T-helper 1 cell (primary cell): ENCODE measurements at regions not wholly inside any gene's neighbourhood (a gene's known extent, or its start where the extent isn't known, plus 50 kb on each side); places are given as distances from the start of the nearest gene placed in this dataset.
"Not testable (repeated sequence)": the region's sequence is repeated elsewhere in the genome, so short reads cannot be mapped to it uniquely, and the experiment has no call there.

Experiments used
- DNase-seq, 5 donors: peaks; one replicate each; pipeline ENCODE4 v3.0.0-alpha.2; 2012 to 2020

DNA sequence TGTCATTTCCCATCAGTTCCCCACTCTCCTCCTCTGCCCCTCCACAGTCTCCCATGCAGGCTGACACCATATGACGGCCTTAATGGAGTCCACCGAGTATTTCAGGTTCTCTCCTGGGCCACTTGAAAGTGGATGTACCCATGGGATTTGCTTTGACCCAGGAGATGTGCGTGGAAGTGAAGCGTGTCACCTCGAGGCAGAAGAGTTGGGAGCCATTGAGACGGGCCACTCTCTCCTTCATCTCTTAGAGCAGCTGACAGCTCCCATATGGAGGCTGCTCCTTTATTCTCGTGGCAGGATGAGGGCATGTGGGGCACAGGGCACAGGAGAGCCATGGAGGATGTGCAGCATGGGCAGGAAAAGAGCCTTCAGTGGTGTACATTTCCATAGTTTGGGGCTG lies 144.7 kb upstream of the CRYM start:
- not testable (repeated sequence) for DNase-seq

DNA sequence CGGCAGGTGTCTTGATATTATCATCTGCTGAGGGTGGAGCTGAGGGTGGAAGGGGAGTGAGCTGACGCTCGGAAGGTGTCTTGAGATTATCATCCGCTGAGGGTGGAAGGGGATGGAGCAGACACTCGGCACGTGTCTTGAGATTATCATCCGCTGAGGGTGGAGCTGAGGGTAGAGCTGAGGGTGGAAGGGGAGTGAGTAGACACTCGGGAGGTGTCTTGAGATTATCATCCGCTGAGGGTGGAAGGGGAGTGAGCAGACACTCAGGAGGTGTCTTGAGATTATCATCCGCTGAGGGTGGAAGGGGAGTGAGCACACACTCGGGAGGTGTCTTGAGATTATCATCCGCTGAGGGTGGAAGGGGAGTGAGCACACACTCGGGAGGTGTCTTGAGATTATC lies 126.6 kb upstream of the CRYM start:
- DNase-seq, result not testable (repeated sequence)

DNA sequence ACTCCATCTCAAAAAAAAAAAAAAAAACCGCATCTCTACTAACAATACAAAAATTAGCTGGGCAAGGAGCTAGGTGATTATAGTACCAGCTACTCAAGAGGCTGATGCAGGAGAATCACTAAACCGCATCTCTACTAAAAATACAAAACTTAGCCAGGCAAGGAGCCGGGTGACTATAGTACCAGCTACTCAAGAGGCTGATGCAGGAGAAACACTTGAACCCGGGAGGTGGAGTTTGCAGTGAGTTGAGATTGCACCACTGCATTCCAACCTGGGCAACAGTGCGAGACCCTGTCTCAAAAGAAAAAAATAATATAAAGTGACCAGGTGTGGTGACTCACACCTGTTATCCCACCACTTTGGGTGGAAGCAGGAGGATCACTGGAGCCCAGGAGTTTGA lies 119.8 kb upstream of the CRYM start:
- DNase-seq, result not testable (repeated sequence)

GRCh38 chr16:21396545-21396944 lies 118.5 kb upstream of the CRYM start:
- not testable (repeated sequence) for DNase-seq

GRCh38 chr16:21390634-21391033 lies 112.5 kb upstream of the CRYM start:
- DNase-seq, result not testable (repeated sequence)

DNA sequence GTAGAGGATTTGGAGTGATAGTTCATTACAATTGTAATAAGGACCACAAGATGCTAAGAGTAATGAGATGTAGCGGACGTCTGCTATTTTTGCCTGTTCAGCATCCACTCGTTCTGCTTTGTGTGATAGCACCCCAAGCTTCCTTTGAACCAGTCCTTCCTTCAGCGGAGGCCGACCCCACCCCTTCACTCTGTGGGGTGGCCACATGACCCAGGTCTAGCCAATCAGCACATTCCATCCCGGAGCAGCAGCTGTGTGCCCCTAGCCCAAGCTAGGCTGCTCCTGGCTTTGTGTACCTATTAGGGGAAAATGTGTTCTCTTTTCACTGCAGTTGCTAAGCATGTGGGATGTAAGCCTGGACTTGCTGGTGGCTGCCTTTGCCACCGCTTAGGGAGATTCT lies 111.8 kb upstream of the CRYM start:
- DNase-seq, result not testable (repeated sequence)

DNA sequence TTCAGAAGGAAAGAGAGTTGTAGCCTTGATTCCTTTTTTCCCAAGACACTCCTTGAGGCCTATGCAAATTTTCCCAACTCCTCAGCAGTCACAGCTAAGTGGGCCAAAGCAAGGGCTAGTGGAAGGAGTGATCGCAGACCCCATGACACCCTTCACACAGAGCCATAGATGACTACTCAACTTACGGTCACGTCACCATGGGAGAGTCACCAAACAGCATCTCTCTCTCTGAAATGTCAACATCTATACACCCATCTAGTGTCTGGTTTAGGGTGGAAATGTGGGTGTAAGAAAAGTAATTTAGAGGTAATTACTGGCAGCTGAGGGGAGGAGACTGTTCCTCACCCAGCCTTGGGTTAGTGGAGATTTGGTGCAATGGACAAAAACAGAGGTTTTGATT lies 109.7 kb upstream of the CRYM start:
- not testable (repeated sequence) for DNase-seq

GRCh38 chr16:21386201-21386915 lies 108.3 kb upstream of the CRYM start:
- DNase-seq, result not testable (repeated sequence)

GRCh38 chr16:21383682-21384081 lies 105.6 kb upstream of the CRYM start:
- DNase-seq, result not testable (repeated sequence)

- DNase-seq, result not testable (repeated sequence)
Measured at GRCh38 chr16:21379645-21380044, 101.6 kb upstream of the CRYM start.

DNA sequence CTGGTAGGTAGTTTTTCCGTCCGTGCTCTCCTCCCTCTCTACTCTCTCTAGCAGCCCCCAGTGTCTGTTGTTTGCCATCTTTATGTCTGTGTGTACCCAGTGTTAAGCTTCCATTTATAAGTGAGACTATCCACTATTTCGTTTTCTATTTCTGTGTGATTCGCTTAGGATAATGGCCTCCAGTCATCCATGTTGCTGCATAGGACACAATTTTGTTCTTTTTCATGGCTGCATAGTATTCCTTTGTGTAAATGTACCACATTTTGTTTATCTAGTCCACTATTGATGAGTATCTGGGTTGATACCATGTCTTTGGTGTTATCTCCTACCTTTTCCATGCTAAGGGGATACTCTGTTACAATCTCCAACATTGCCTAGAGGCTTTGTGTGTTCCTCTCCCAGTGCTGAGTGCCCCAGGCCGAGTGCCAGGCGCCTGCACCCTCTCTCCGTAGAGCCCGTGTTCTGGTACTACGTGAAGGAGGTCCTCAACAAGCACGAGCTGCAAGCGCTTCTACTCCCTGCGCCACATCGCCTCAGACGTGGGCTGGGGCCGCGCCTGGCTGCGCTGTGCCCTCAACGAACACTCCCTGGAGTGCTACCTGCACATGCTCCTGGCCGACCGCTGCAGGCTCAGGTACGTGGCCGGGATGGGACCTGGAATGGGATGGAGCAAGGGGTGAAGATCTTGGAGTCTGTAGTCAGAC lies 98.3 kb upstream of the CRYM start:
- not testable (repeated sequence) for DNase-seq

DNA sequence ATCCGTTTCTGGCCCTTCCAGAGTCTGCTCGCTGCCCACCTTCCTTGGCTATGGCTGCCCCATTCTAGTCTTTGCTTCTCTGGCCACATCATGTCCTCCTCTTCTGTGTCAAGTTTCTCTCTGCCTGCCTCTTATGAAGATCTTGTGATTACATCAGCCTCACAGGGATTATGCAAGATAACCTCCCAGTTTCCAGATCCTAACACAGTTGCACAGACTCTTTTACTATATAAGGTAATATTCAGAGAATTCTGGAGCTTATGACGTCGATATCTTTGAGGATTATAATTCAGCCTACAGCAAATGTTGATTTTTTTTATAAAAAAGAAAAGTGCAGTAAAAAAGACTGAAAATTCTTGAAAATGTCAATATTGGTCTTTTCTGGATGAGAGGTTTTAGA lies 97.2 kb upstream of the CRYM start:
- not testable (repeated sequence) for DNase-seq

GRCh38 chr16:21373454-21373853 lies 95.4 kb upstream of the CRYM start:
- DNase-seq, result not testable (repeated sequence)

- DNase-seq, result not testable (repeated sequence)
Measured at GRCh38 chr16:21372862-21373261, 94.8 kb upstream of the CRYM start.

DNA sequence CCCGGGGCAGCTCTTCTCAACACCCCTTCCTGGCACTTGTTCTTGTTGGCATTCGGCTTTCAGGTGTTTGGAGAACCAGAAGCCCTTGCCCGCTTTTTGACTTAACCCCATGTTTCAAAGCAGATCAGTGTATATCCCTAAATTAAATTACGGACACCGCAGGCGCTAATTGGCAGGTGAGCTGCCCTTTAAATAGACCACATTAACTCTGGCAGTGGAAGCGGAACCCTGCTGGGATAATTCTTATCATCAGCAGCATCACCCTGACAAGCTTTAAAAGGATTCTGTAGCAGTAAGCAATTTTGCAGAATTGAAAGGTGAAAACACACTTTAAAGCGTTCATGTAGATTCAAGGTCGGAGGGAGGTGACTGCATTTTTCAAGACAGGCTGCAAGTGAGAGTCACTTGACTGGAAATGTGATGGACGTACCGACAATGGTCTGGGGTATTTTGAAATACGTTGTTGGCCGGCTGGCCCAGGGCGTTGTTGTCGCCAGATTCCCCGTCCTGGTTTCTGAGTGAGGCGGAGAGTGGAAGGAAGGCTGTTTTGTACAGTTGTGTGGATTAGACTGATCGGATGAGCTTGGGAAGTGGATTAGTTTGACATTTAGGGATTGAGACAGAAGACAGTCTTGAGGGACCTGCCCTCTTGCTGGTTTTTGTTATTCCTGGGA lies 94.2 kb upstream of the CRYM start:
- DNase-seq, result not testable (repeated sequence)

- DNase-seq, result not testable (repeated sequence)
Measured at GRCh38 chr16:21370791-21371190, 92.7 kb upstream of the CRYM start.

DNA sequence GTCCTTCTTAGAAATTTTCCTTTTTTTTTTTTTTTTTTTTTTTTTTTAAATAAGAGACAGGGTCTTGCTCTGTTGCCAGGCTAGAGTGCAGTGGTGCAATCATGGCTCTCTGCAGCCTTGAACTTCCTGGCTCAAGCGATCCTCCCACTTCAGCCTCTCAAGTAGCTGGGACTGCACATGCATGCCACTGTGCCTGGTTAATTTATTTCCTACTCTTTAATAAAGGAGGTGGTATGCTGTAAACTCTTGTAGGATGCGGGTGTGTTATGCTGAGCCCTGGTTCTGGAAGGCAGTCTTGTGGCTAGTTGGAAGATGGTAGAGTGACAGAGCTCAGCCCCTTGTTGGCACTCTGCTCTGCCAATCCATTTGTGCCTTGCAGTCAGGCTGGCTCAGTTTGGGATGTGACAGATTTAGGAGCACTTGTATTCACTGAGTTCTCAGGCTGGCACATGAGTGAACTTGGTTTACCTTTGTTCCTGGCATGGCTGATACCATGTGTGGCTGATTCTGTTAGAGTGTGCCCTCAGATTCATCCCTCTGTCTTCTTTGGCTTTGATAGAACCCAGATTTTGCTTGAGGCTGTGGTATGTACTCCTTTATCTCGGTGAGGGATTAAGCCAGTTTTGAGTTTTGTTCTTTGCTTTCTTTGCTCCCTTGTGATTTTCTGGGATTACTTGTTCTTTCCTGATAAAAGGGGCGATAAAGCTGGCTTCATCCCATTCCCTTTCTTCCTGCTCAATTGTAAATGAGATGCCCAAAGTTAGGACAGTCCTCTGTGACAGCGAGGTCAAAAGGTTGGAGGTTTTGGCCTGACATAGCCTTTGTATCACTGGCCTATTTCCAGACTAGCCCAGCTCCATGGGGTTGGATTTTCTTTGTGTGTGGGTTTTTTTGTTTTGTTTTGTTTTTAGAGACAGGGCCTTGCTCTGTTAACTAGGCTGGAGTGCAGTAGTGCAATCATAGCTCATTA lies 91.2 kb upstream of the CRYM start:
- not testable (repeated sequence) for DNase-seq

GRCh38 chr16:21367733-21368421 lies 89.8 kb upstream of the CRYM start:
- not testable (repeated sequence) for DNase-seq

GRCh38 chr16:21366998-21367397 lies 88.9 kb upstream of the CRYM start:
- DNase-seq, result not testable (repeated sequence)

GRCh38 chr16:21365541-21365940 lies 87.5 kb upstream of the CRYM start:
- DNase-seq, result not testable (repeated sequence)

- DNase-seq, result not testable (repeated sequence)
Measured at GRCh38 chr16:21363550-21364223, 85.6 kb upstream of the CRYM start.
